ENCODE measurements at regions not wholly inside any gene's neighbourhood (a gene's known extent, or its start where the extent isn't known, plus 50 kb on each side); places are given as distances from the start of the nearest gene placed in this dataset.

- Histone ChIP-seq H3K27ac (ENCODE audit: low read depth, low read length) (no peak overlapping the region), H3K4me1 (ENCODE audit: insufficient read depth, low read length) (no peaks in the 10 kb centered on the region), H2AFZ (ENCODE audit: low read length) (no peak overlapping the region), H3K9me3 (ENCODE audit: low read depth, low read length) (no peaks in the 10 kb centered on the region), H3K36me3 (ENCODE audit: insufficient read depth, low read length) (no peaks in the 10 kb centered on the region), H3K4me2 (ENCODE audit: insufficient read depth, low read length) (no peak overlapping the region), H3K79me2 (ENCODE audit: insufficient read depth, low read length) (no peaks in the 10 kb centered on the region), H3K4me3 (ENCODE audit: insufficient read depth, low read length) (no peak overlapping the region), H3K27me3 (ENCODE audit: insufficient read depth, low read length) (no peaks in the 10 kb centered on the region), H4K20me1 (ENCODE audit: insufficient read depth, low read length) (no peaks in the 10 kb centered on the region)
- no peak for DNase-seq (ENCODE audit: insufficient read length, low spot score, missing footprints)
- no peak for TF ChIP-seq CTCF (IDR thresholded peaks at IDR 0.05; ENCODE audit: extremely low read depth, low read depth, low read length)
Observed at GRCh38 chr1:95982711-95983110, 738.9 kb upstream of the PTBP2 start.

GRCh38 chr1:95983831-95984230 lies 737.8 kb upstream of the PTBP2 start:
- DNase-seq (ENCODE audit: insufficient read length, low spot score, missing footprints): no peak
- Histone ChIP-seq H2AFZ (ENCODE audit: low read length) (no peak overlapping the region), H3K36me3 (ENCODE audit: insufficient read depth, low read length) (no peaks in the 10 kb centered on the region), H3K27ac (ENCODE audit: low read depth, low read length) (no peak overlapping the region), H3K9me3 (ENCODE audit: low read depth, low read length) (no peaks in the 10 kb centered on the region), H3K4me3 (ENCODE audit: insufficient read depth, low read length) (no peak overlapping the region), H4K20me1 (ENCODE audit: insufficient read depth, low read length) (no peaks in the 10 kb centered on the region), H3K4me1 (ENCODE audit: insufficient read depth, low read length) (no peaks in the 10 kb centered on the region), H3K4me2 (ENCODE audit: insufficient read depth, low read length) (no peak overlapping the region), H3K79me2 (ENCODE audit: insufficient read depth, low read length) (no peaks in the 10 kb centered on the region), H3K27me3 (ENCODE audit: insufficient read depth, low read length) (no peaks in the 10 kb centered on the region)
- no peak for TF ChIP-seq CTCF (IDR thresholded peaks at IDR 0.05; ENCODE audit: extremely low read depth, low read depth, low read length)

GRCh38 chr1:95984798-95985374 lies 736.7 kb upstream of the PTBP2 start:
- Histone ChIP-seq H3K36me3 (ENCODE audit: insufficient read depth, low read length) (no peaks in the 10 kb centered on the region), H3K4me1 (ENCODE audit: insufficient read depth, low read length) (no peaks in the 10 kb centered on the region), H3K79me2 (ENCODE audit: insufficient read depth, low read length) (no peaks in the 10 kb centered on the region), H3K4me2 (ENCODE audit: insufficient read depth, low read length) (no peak overlapping the region), H2AFZ (ENCODE audit: low read length) (no peak overlapping the region), H3K9me3 (ENCODE audit: low read depth, low read length) (no peaks in the 10 kb centered on the region), H3K27ac (ENCODE audit: low read depth, low read length) (no peak overlapping the region), H3K27me3 (ENCODE audit: insufficient read depth, low read length) (no peaks in the 10 kb centered on the region), H4K20me1 (ENCODE audit: insufficient read depth, low read length) (no peaks in the 10 kb centered on the region), H3K4me3 (ENCODE audit: insufficient read depth, low read length) (no peak overlapping the region)
- DNase-seq (ENCODE audit: insufficient read length, low spot score, missing footprints): no peak
- TF ChIP-seq CTCF (IDR thresholded peaks at IDR 0.05; ENCODE audit: extremely low read depth, low read depth, low read length): no peak

- Histone ChIP-seq H3K4me2 (ENCODE audit: insufficient read depth, low read length) (no peak overlapping the region), H3K79me2 (ENCODE audit: insufficient read depth, low read length) (no peaks in the 10 kb centered on the region), H3K9me3 (ENCODE audit: low read depth, low read length) (no peaks in the 10 kb centered on the region), H4K20me1 (ENCODE audit: insufficient read depth, low read length) (no peaks in the 10 kb centered on the region), H3K36me3 (ENCODE audit: insufficient read depth, low read length) (no peaks in the 10 kb centered on the region), H3K4me1 (ENCODE audit: insufficient read depth, low read length) (no peaks in the 10 kb centered on the region), H3K27me3 (ENCODE audit: insufficient read depth, low read length) (no peaks in the 10 kb centered on the region), H3K4me3 (ENCODE audit: insufficient read depth, low read length) (no peak overlapping the region), H3K27ac (ENCODE audit: low read depth, low read length) (no peak overlapping the region), H2AFZ (ENCODE audit: low read length) (no peak overlapping the region)
- TF ChIP-seq CTCF (IDR thresholded peaks at IDR 0.05; ENCODE audit: extremely low read depth, low read depth, low read length): no peak
- no peak for DNase-seq (ENCODE audit: insufficient read length, low spot score, missing footprints)
Observed at GRCh38 chr1:95990033-95990432, 731.6 kb upstream of the PTBP2 start.
